Liver (tissue), 8 donors: ENCODE measurements at regions not wholly inside any gene's neighbourhood (a gene's known extent, or its start where the extent isn't known, plus 50 kb on each side); places are given as distances from the start of the nearest gene placed in this dataset.

Experiments
- DNase-seq: peaks from one replicate; pipeline ENCODE4 v3.0.0-alpha.2; 2017; ENCODE audit warnings: low spot score
- H3K27ac ChIP-seq, 2 donors: one replicate each; pipeline ENCODE4 v1.7.0; 2013; ENCODE audit warnings: inconsistent platforms in 2 of 2, low read length in 2 of 2, control low read depth in 1 of 2, low read depth in 1 of 2, mild to moderate bottlenecking in 1 of 2
- H3K27me3 ChIP-seq, 4 donors: one replicate each; pipeline versions ENCODE4 v1.6.1 to v1.7.0; 2013; ENCODE audit warnings: low read length in 3 of 4, inconsistent platforms in 1 of 4, mild to moderate bottlenecking in 1 of 4, moderate library complexity in 1 of 4; ENCODE audit not compliant: control insufficient read depth in 4 of 4, insufficient read depth in 4 of 4
- H3K36me3 ChIP-seq, 4 donors: one replicate each; pipeline versions ENCODE4 v1.6.1 to v1.7.0; 2013; ENCODE audit warnings: low read length in 3 of 4, mild to moderate bottlenecking in 3 of 4, low read depth in 1 of 4, moderate library complexity in 1 of 4; ENCODE audit not compliant: control insufficient read depth in 4 of 4, insufficient read depth in 3 of 4
- H3K4me1 ChIP-seq, 4 donors: one replicate each; pipeline versions ENCODE4 v1.6.1 to v1.7.0; 2013; ENCODE audit warnings: low read length in 3 of 4, mild to moderate bottlenecking in 3 of 4, moderate library complexity in 1 of 4; ENCODE audit not compliant: control insufficient read depth in 4 of 4, insufficient read depth in 4 of 4
- H3K4me3 ChIP-seq, 3 donors: one replicate each; pipeline versions ENCODE4 v1.6.1 to v1.7.0; 2013; ENCODE audit warnings: low read length in 3 of 3, control low read depth in 1 of 3, low read depth in 1 of 3, mild to moderate bottlenecking in 1 of 3
- H3K9ac ChIP-seq, 2 donors: one replicate each; pipeline ENCODE4 v1.7.0; 2013; ENCODE audit warnings: low read length in 2 of 2, mild to moderate bottlenecking in 2 of 2, moderate library complexity in 2 of 2, control low read depth in 1 of 2, low read depth in 1 of 2
- H3K9me3 ChIP-seq, 4 donors: one replicate each; pipeline versions ENCODE4 v1.6.1 to v1.7.0; 2013; ENCODE audit warnings: low read length in 3 of 4; ENCODE audit not compliant: control insufficient read depth in 4 of 4
- EGR1 ChIP-seq, 2 donors: IDR thresholded peaks; 2 replicates each; pipeline ENCODE4 v1.6.1; 2016 to 2018; ENCODE audit warnings: antibody characterized with exemption in 2 of 2, low read depth in 2 of 2
- FOXA1 ChIP-seq: IDR thresholded peaks from 2 replicates; pipeline ENCODE4 v1.6.1; 2016; ENCODE audit warnings: antibody characterized with exemption
- FOXA2 ChIP-seq: IDR thresholded peaks from 2 replicates; pipeline ENCODE4 v1.6.1; 2016; ENCODE audit warnings: antibody characterized with exemption
- GABPA ChIP-seq, 2 donors: IDR thresholded peaks in 1 of 2; conservative IDR thresholded peaks in 1 of 2; 2 replicates each; pipeline ENCODE4 v1.6.1; 2016; ENCODE audit warnings: antibody characterized with exemption in 2 of 2, mild to moderate bottlenecking in 1 of 2, moderate library complexity in 1 of 2
- HNF4A ChIP-seq, 2 donors: conservative IDR thresholded peaks; 2 replicates each; pipeline ENCODE4 v1.6.1; 2016; ENCODE audit warnings: antibody characterized with exemption in 2 of 2, mild to moderate bottlenecking in 2 of 2
- HNF4G ChIP-seq: IDR thresholded peaks from 2 replicates; pipeline ENCODE4 v1.6.1; 2016; ENCODE audit warnings: antibody characterized with exemption
- JUND ChIP-seq, 2 donors: IDR thresholded peaks; 2 replicates each; pipeline ENCODE4 v1.6.1; 2016; ENCODE audit warnings: antibody characterized with exemption in 2 of 2
- NR2F2 ChIP-seq: IDR thresholded peaks from 2 replicates; pipeline ENCODE4 v1.6.1; 2016; ENCODE audit warnings: antibody characterized with exemption
- RAD21 ChIP-seq, 2 donors: IDR thresholded peaks; 2 replicates each; pipeline ENCODE4 v1.6.1; 2016; ENCODE audit warnings: antibody characterized with exemption in 2 of 2, mild to moderate bottlenecking in 2 of 2
- RXRA ChIP-seq, 2 donors: IDR thresholded peaks; 2 replicates each; pipeline ENCODE4 v1.6.1; 2017 to 2018; ENCODE audit warnings: antibody characterized with exemption in 2 of 2, mild to moderate bottlenecking in 1 of 2
- SP1 ChIP-seq: IDR thresholded peaks from 2 replicates; pipeline ENCODE4 v1.6.1; 2018; ENCODE audit warnings: antibody characterized with exemption, mild to moderate bottlenecking
- TAF1 ChIP-seq: conservative IDR thresholded peaks from 2 replicates; pipeline ENCODE4 v1.6.1; 2016; ENCODE audit warnings: antibody characterized with exemption, mild to moderate bottlenecking
- YY1 ChIP-seq: IDR thresholded peaks from 2 replicates; pipeline ENCODE4 v1.6.1; 2016; ENCODE audit warnings: antibody characterized with exemption, mild to moderate bottlenecking
- WGBS: extraction: QIAGEN DNeasy Blood & Tissue Kit; methylation state at CpG from one replicate; pipeline ENCODE4 v1.1.7; 2013; 5-methylcytosine and 5-hydroxymethylcytosine counted together
- TF ChIP-seq, protein P1 (sequence below): fragments of 150-350 bp; IDR thresholded peaks from 2 replicates; pipeline ENCODE4 v1.5.1; 2017; ENCODE audit warnings: improper control_type of control experiment, low read depth, low read length; ENCODE audit not compliant: missing input control
- TF ChIP-seq, protein P2 (sequence below): IDR thresholded peaks from 2 replicates; pipeline ENCODE4 v1.6.1; 2016; ENCODE audit warnings: antibody characterized with exemption
- TF ChIP-seq, protein P3 (sequence below): IDR thresholded peaks from 2 replicates; pipeline ENCODE4 v1.6.1; 2016; ENCODE audit warnings: antibody characterized with exemption
- TF ChIP-seq, protein P4 (sequence below): IDR thresholded peaks from 2 replicates; pipeline ENCODE4 v1.6.1; 2016; ENCODE audit warnings: antibody characterized with exemption, mild to moderate bottlenecking
- TF ChIP-seq, protein P5 (sequence below): IDR thresholded peaks from 2 replicates; pipeline ENCODE4 v1.6.1; 2016; ENCODE audit warnings: antibody characterized with exemption
- donor health status: healthy.
- donor health status: healthy.
- donor health status: healthy.
- donor health status: healthy.
- donor health status: healthy.

DNA sequence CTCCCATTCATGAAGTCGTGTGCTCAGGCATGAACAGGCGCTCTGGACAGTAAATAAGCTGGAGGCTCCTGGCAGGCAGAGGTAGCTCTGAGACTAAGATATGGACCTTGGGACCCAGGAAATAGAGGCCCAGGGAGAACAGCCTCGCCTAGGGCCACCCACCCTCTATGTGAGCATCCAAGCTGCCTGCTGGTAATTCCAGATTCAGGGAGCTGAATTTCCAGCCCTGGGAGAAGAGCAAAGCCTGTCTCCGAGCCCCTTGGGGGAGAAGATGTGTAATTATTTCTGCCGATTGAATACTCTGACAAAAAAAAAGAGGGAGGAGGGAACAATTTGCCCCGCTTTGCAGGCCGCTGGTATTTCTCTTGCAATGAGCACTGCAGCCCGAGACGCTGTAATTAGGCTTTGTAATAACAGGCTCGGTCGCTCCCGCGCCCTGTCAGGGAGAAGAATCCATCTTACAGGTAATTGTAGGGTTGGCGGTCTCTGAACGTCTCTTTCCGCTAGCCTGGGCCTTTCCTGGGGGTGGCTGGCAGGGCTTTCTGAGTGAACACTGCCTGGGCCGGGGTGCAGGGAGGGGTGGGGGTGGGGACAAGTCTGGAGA lies 131.5 kb downstream of the WNT7A start:
- H3K4me1 ChIP-seq = no peaks in the 10 kb centered on the region
- TF ChIP-seq, protein P1, sequence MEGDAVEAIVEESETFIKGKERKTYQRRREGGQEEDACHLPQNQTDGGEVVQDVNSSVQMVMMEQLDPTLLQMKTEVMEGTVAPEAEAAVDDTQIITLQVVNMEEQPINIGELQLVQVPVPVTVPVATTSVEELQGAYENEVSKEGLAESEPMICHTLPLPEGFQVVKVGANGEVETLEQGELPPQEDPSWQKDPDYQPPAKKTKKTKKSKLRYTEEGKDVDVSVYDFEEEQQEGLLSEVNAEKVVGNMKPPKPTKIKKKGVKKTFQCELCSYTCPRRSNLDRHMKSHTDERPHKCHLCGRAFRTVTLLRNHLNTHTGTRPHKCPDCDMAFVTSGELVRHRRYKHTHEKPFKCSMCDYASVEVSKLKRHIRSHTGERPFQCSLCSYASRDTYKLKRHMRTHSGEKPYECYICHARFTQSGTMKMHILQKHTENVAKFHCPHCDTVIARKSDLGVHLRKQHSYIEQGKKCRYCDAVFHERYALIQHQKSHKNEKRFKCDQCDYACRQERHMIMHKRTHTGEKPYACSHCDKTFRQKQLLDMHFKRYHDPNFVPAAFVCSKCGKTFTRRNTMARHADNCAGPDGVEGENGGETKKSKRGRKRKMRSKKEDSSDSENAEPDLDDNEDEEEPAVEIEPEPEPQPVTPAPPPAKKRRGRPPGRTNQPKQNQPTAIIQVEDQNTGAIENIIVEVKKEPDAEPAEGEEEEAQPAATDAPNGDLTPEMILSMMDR = no peak
- TF ChIP-seq YY1 = no peak
- no peak for TF ChIP-seq GABPA (IDR thresholded peaks at IDR 0.05 in 1 of 2, conservative IDR thresholded peaks at IDR 0.05 in 1 of 2)
- no peak for TF ChIP-seq HNF4G
- TF ChIP-seq FOXA2 = no peak
- no peak for TF ChIP-seq RAD21 (IDR thresholded peaks at IDR 0.05)
- TF ChIP-seq EGR1 (IDR thresholded peaks at IDR 0.05; ENCODE audit: low read depth in 2 of 2) = no peak
- TF ChIP-seq HNF4A (conservative IDR thresholded peaks at IDR 0.05) = no peak
- TF ChIP-seq, protein P2, sequence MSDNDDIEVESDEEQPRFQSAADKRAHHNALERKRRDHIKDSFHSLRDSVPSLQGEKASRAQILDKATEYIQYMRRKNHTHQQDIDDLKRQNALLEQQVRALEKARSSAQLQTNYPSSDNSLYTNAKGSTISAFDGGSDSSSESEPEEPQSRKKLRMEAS = no peak
- TF ChIP-seq, protein P3, sequence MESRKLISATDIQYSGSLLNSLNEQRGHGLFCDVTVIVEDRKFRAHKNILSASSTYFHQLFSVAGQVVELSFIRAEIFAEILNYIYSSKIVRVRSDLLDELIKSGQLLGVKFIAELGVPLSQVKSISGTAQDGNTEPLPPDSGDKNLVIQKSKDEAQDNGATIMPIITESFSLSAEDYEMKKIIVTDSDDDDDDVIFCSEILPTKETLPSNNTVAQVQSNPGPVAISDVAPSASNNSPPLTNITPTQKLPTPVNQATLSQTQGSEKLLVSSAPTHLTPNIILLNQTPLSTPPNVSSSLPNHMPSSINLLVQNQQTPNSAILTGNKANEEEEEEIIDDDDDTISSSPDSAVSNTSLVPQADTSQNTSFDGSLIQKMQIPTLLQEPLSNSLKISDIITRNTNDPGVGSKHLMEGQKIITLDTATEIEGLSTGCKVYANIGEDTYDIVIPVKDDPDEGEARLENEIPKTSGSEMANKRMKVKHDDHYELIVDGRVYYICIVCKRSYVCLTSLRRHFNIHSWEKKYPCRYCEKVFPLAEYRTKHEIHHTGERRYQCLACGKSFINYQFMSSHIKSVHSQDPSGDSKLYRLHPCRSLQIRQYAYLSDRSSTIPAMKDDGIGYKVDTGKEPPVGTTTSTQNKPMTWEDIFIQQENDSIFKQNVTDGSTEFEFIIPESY = no peak
- TF ChIP-seq SP1 = no peak
- TF ChIP-seq TAF1 = no peak
- TF ChIP-seq, protein P4, sequence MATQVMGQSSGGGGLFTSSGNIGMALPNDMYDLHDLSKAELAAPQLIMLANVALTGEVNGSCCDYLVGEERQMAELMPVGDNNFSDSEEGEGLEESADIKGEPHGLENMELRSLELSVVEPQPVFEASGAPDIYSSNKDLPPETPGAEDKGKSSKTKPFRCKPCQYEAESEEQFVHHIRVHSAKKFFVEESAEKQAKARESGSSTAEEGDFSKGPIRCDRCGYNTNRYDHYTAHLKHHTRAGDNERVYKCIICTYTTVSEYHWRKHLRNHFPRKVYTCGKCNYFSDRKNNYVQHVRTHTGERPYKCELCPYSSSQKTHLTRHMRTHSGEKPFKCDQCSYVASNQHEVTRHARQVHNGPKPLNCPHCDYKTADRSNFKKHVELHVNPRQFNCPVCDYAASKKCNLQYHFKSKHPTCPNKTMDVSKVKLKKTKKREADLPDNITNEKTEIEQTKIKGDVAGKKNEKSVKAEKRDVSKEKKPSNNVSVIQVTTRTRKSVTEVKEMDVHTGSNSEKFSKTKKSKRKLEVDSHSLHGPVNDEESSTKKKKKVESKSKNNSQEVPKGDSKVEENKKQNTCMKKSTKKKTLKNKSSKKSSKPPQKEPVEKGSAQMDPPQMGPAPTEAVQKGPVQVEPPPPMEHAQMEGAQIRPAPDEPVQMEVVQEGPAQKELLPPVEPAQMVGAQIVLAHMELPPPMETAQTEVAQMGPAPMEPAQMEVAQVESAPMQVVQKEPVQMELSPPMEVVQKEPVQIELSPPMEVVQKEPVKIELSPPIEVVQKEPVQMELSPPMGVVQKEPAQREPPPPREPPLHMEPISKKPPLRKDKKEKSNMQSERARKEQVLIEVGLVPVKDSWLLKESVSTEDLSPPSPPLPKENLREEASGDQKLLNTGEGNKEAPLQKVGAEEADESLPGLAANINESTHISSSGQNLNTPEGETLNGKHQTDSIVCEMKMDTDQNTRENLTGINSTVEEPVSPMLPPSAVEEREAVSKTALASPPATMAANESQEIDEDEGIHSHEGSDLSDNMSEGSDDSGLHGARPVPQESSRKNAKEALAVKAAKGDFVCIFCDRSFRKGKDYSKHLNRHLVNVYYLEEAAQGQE = no peak
- no peak for TF ChIP-seq FOXA1
- TF ChIP-seq NR2F2 = no peak
- TF ChIP-seq, protein P5, sequence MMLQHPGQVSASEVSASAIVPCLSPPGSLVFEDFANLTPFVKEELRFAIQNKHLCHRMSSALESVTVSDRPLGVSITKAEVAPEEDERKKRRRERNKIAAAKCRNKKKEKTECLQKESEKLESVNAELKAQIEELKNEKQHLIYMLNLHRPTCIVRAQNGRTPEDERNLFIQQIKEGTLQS = no peak
- TF ChIP-seq JUND (IDR thresholded peaks at IDR 0.05) = no peak
- TF ChIP-seq RXRA (IDR thresholded peaks at IDR 0.05) = no peak
- no peak overlapping the region for H3K27ac ChIP-seq
- no peak overlapping the region for H3K9ac ChIP-seq
- H3K4me3 ChIP-seq = no peak overlapping the region
- WGBS = 89% methylated on average over 17 of the region's 17 CpGs
- no peaks in the 10 kb centered on the region for H3K27me3 ChIP-seq
- H3K9me3 ChIP-seq = no peaks in the 10 kb centered on the region
- H3K36me3 ChIP-seq = no peaks in the 10 kb centered on the region
- no peak for DNase-seq
